Dermis blood vessel endothelial cell (primary cell): ENCODE measurements at regions not wholly inside any gene's neighbourhood (a gene's known extent, or its start where the extent isn't known, plus 50 kb on each side); places are given as distances from the start of the nearest gene placed in this dataset.
"Not testable (repeated sequence)": the region's sequence is repeated elsewhere in the genome, so short reads cannot be mapped to it uniquely, and the experiment has no call there.

ENCODE experiments used
- DNase-seq: peaks from one replicate; pipeline ENCODE4 v3.0.0; 2010

DNA sequence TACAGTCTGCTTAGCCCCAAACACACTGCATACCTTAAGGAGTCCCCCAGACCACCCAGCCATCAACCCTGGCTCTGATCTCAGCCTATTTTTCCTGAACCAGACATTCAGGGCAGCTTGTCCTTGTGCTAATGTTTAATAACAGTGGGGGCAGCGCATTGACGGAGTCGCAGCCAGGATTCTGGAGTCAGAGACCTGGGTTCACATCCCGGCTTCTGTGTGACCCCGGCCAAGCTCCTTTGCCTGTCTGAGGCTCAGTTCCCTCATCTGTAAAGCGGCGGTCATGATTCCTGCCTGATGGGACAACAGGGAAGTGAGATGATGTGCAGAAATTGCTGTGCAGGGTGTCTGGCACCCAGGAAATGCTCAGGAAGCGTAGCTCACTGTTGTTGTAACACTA lies 63.1 kb downstream of the MATN1 start:
- no peak for DNase-seq

DNA sequence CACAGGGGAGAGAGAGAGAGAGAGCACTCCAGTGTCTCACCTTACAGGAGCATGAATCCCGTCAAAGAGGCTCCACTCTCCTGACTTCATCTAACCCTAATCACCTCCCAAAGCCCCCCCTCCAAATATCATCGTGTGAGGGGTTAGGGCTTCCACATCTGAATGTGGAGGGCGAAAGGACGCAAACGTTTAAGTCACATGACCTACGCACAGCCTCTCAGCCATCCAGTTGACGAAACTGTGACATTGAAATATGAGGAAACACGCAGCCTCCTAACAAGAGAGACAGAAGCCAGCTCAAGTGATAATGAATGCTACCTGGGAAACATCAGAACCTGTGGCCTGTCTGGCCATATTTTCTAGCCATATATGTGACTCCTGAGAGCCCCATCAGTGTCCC lies 63.7 kb downstream of the MATN1 start:
- DNase-seq: no peak

DNA sequence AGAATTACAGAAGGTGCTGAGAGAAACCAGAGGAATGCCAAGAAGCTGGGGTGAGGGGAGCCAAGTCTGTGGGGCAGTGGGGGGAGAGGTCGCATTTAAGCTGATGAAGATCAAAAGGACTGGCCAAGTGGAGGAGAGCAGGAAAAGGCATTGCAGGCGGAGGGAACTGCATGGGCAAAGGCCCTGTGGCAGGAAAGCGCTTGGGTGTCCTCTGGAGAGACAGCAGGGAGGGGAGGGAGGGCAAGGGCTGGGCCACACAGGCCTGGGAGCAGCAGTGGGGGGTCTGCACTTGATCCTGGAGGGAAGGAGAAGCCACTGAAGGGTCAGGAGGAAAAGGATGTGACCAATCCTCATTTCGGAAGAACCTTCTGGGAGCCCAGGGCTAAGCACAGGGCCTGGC lies 65.0 kb downstream of the MATN1 start:
- DNase-seq: not testable (repeated sequence)

DNA sequence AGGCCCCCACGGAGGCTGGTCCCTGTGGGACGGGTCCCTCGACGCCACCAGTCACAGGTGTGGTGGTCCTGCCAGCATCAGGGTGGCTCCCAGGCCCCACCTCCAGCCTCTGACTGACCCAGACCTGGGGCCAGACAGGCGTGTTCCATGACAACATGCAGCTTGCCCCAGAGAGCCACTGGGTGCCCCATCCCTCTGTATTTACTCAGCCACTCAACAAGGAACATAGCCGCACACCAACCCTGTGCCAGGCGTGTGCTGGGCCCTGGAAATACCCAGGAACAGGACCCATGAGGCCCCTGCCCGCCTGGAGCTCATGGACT lies 65.4 kb downstream of the MATN1 start:
- DNase-seq: no peak

DNA sequence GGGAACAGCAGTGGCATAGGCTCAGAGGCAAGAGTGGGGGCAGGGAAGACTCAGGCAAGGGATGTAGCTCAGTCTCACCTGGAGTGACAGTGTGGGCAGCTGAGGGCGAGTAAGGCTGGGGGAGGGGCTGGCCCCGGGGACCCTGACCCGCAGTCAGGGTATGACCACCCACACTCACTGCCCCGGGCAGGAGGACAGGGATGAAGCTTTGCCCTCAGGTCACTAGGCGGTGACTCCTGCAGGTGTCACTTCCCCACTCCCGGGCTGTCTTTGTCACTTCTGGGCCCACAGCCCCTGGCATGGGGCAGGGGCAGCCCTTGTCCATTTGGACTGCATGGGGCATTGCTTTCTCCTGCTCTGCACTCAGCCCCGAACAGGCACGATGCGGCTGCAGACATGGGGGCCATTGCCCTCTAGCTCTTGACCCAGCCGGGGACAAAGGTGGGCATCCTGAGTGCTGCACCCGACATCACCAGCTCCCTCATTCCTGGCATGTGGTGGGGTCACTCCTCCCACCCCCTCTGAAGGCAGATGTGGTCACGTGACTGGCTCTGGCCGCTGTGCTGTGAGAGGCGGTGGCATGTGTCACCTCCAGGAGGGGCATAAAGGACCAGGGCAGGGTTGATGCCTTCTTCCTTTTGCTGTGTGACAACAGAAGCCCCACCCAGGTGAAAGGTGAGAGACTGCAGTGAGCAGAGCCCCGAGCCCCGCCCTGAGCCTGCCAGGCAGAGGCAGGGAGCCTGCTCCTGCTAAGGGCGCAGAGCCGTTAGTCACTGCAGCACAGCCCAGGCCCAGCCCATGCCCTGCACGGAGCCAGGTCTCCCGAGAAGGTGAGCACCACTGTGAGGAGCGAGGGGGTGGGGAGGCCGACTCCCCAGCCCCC lies 66.0 kb downstream of the MATN1 start:
- no peak for DNase-seq

DNA sequence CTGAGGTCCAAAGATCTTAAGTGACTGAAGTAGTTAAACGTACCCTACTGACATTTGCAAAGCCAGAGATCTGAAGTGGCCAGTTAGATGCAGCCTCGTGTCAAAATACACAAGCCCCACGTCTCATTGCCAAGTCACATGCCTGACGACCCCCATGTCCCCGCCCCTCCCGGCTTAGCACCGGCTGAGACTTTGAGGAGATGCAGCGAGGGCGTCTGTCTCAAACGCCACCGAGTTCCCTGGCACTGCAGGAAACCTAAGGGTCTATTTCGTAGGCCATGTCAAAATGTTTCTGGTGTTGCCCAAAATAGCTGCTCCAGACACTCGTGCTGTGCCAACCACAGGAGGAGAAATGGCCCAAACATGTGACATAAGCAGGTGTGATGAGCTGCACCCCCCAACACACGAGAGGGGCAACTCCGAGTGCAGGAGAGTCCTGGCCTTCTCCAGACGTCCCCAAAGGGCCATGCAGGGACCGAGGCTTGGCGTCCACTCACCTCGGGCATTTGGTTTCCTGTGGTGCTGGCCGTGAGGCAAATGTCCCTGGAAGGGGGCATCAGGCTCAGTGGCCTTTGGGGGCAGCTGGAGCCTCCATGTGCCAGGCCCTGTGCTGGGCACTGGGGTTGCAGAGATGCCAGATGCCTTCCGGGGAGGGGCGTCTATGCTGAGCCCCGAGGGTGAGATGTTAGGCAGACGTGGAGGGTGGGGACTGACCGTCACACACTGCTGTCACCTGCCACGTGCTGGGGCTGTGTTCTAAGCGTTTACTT lies 67.0 kb downstream of the MATN1 start:
- no peak for DNase-seq

DNA sequence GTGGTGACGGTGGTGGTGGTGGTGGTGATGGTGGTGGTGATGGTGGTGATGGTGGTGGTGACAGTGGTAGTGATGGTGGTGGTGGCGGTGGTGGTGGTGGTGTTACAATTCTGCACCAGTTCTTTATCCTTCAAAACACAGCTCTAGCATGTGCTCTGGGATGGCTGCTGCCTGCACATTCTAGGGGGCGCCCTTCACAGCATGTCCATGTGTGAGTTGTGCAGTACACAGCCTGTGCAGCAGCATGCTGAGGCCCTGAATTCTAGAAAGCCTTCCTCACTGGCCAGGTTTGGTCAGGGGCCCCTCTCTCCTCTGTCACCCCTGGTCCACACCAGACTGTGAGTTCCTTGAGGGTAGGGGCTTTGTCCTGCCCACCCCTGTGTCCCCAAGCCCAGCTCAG lies 67.7 kb downstream of the MATN1 start:
- no peak for DNase-seq

DNA sequence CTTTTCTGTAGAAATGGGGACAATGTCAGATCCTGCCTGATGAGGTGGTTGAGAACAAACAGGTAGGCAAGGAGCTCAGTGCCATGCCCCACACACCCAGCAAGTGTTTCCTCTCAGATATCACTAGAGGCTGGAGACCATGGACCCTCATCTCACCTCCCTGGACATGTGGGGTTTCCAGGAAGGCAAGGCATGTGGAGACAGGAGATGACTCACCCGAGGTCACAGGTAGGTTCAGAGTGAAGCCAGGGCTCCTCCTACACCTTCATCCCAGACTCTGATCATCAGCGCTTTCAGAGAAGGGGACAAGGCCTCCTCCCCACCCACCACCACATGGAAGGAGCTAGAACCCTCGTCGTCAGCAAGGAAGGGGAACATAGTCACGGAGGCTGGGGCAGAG lies 69.2 kb downstream of the MATN1 start:
- no peak for DNase-seq

DNA sequence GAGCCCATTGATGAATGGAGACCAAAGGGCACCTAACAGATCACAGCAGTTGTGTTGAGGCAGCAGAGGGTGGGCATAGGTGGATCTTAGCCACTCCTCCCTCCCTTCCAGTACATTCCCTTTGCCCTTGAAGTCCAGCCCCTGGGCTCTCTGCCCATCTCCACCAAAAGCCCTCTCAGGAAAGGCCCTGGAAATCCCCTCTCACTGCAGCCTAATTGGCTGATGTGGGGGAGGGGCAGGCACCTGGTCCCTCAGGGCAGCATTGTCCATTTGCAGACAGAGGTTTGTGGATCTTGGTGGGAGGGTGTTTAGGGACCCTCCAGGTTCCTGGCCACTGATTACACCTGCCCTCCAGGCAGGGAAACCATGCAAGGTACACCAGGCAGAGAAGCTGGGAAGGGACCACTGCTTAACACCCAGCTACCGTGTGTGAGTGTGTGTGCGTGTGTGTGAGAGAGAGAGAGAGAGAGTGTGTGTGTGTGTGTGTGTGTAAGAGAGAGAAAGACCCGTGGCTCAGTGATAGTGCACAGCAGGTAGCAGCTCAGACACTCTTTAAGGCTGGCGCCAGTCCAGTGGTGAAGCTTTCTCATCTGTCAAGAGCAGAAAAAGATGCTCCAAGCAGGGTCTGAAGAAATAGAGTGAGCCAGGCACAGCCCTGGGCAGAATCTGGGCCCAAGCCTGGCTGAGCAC lies 71.1 kb downstream of the MATN1 start:
- no peak for DNase-seq

DNA sequence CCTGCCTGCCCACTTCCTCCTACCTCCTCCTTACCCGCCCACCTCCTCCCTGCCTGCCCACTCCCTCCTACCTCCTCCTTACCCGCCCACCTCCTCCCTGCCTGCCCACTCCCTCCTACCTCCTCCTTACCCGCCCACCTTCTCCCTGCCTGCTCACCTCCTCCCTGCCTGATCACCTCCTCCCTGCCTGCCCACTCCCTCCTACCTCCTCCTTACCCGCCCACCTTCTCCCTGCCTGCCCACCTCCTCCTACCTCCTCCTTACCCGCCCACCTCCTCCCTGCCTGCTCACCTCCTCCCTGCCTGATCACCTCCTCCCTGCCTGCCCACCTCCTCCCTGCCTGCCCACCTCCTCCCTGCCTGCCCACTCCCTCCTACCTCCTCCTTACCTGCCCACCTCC lies 72.0 kb downstream of the MATN1 start:
- not testable (repeated sequence) for DNase-seq

DNA sequence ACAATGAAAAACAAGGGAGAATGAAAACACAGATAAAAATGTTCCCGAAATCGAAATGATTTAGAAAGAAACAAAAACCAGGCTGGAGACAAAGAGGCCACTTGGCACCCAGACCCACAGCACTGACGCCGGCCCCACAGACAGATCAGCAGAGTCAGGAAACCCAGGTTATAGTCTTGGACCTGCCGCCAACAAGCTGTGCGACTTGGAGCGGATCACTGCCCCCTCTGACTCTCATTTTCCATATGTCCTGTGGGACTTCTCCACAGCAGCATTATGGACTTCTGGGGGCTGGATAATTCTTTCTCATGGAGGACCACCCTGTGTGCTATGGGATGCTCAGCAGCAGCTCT lies 72.4 kb downstream of the MATN1 start:
- DNase-seq: no peak

DNA sequence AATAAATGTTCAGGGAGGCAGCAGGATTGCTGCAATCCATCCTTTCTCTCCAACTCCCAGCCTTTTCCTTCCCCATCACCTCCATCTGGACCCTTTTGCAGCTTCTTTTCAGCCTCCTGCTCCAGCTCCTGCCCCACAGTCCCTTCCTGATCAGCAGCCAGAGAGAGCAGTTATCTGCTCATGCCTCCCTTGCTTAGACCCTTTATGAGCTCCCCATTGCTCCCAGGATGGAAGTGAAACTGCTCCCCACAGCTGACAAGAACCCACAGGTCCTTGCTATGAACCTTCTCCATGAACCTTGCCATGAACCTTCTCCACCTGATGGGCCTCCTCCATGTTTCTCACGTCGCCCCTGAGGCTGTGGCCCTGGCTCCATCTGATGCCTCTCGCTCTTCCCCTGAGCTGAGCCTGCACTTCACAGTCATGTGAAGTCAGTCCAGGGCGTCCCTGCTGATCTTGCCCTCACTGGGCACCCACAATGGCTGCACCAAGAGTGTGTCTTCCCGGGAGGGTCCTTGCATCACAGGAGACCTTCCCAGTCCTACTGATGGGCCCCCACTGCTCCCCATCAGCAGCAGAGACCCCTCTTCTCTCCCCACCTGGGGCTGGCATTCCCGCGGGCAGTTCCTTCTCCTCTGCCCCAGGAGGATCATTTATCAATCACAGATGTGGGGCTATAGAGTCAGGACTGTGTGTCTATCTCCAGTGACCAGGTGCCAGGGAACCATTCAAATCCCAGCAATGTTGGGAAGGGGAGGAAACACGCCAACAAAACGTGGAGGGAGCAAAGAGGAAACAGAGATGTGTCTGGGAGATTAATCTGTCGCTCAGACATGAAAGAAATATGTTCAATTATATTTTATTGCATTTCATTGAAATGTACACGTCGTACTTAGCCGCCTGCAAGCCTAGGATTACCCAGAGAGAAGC lies 73.1 kb downstream of the MATN1 start:
- no peak for DNase-seq

DNA sequence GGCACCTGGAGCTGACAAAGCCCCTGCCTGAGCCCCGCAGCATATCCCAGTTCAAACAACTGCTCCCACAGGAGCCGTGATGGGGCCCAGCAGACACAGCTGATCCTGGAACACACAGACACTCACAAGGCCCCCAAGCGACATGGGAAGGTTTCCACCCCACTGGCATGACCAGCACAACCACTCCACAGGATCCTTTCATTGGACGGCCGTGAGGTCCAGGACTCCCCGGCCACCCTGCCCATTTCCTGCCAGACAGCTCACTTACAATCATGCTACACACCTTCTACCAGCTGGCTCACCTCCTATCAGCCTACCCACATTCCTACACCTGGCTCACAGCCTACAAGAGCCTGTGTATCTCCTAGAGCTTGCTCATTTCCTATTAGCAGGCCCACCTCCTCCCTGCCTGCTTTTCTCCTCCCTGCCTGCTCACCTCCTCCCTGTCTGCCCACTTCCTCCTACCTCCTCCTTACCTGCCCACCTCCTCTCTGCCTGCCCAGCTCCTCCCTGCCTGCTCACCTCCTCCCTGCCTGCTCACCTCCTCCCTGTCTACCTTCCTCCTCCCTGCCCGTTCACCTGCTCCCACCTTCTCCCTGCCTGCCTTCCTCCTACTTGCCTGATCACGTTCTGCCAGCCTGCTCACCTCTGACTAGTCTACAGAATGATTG lies 73.9 kb downstream of the MATN1 start:
- no peak for DNase-seq

DNA sequence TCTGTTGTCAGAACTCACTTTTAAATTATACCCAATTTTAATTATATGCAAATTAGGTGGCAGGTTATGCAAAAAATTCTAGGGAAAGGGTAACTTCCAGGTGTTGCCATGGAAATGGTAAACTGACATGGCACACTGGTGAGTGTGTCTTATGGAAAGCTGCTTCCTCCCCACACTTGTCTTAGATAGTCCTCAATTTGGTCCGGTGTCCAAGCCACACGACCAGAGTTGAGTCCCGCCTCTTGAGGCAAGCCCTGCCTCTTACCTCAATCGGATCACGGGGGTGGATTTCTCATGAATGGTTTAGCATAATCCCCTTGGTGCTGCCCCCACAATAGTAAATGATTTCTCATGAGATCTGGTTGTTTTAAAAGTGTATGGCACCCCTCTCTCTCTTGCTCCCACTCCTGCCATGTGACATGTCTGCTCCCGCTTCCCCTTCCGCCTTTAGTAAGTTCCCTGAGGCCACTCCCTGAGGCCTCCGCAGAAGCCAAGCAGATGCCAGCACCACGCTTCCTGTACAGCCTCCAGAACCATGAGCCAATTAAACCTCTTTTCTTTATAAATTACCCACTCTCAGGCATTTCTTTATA lies 74.9 kb downstream of the MATN1 start:
- no peak for DNase-seq

DNA sequence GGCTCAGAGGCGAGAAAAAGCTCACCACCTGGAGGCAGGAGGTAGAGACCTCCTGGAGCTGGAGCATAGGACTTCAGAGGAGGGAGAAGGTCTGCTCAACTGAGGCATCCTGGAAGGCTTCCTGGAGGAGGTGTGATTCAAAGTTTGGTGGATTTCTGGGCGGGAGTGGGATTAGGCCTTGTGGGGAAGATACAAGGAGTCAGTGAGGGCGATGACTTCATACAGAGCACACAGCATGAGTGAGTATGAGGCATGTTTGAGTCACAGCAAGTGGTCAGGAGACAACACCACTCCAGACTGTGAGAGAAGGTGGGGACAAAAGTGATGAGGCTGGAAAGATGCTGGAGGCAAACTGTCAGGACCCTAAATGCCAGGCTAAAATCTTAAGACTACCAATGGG lies 77.6 kb downstream of the MATN1 start:
- no peak for DNase-seq

DNA sequence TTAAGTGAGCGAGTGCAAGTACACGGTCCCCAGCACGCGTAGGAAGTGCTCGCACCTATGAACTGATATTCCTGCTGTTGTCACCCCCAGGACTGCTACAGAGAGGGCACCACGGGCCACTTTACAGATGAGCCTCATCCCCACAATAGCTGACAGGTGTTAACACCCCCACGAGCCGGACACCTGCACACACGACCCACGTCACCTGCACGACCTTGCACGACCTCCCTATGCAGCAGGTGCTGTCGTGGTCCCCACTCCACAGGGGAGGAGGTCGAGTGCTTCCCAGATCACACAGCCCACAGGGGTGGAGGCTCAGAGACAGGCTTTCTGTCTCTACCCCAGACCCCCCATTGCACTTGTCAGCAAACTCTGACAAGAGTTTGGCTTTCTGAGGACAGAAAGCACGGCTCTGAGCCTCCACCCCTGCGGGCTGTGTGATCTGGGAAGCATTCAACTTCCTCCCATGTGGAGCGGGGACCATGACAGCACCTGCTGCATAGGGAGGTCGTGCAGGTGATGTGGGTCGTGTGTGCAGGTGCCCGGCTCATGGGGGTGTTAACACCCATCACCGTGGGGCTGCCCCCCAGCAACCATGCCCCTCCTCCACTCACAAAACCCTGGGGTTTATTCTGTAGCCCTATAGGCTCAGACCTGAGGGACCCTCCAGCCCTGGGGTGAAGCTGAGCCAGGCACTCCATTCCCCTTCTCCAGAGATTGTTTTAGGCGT lies 80.8 kb downstream of the MATN1 start:
- no peak for DNase-seq

DNA sequence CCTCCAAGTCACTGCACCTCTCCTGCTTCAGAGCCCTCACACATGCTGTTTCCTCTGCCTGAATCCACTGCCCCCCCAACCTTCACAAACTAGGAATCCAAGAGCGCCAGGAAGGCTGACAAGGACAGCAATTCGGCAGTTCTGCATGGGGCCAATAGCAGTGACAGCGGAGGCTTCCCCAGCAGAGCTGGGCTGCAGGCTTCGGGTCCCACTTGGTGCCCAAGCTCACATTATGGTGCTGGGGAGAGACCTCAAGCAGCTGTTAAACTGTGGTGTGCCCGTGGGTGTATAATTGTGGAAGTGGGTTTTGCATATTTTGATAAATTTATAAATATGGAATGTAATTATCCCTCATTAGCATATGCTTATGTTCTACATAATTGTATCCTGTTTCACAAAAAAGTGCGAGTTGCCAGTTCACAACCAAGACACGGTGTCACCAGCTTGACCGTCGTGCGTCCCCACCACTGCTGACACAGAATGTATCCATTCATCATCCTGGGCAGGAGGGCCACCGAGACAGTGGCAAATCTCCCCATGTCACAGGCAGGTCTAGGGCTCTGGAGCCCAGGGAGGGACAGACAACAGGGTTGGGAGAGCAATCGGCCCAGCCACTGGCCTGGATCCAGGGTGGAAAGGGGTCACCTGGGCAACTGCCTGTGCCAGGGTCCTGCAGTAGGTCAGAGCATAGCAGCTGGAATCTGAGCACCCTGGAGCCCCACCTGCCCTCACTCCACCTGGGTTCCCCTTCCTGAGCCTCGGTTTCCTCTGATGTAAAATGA lies 81.6 kb downstream of the MATN1 start:
- DNase-seq: no peak

DNA sequence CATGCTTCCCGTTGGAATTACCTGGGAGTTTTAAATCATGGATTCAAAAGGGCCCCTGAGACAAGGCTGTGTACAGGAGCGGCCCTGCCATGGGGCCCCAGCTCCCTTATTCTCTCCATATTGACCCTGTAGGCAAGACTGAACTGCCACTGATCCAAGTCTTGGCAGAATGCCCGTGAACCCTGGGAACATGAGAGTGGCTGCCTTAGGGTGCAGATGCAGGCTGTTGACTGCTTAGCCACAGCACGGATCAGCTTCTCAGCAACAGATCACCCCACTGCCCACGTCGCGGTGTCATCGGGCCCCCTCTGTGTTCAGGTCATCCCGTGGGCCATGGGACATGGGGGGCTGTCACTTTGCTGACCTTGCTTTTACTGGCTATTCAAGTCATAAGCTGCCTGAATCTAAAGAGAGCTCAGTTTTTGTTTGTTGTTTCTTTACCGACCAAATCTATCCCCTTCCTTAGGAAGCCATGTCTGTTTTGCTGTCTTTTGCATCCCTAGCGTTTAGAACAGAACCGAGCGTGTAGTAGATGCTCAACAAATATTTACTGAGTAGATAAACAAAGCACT lies 83.4 kb downstream of the MATN1 start:
- no peak for DNase-seq

DNA sequence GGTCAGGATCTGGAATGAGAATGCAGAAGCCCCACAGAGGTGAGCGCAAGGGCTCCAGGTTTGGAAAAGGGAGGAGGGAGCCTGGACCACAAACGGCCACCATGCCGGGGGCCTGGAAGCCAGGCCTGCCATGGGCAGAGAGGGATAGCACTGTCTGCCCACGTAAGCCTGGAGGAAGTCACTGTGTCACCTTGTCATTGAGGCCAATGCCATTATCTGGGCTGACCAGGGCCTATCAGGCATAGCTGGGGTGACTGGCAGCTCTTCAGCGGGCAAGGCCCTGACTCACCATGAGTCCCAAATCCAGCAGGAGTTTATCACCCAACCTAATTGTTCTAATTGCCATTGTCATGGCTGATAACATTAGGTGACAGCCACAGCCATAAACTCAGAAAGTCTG lies 84.6 kb downstream of the MATN1 start:
- no peak for DNase-seq

DNA sequence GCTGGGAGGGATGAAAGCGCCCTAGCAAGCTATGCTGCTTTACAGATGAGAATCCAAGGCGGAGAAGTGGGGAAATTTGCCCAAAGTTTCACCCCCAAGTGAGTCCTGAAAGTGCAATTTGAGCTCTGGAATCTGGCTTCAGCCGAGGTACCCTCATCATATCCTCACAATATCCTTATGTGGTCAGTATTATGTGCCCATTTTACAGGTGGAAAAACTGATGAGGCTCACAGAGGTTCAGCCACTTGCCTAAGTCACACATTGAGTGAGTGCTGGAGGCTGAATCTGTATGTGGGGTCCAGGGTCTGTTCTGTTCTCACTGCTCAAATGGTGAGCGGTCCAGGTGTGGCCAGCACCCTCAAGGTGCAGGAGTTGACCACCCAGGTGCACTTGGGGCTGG lies 85.3 kb downstream of the MATN1 start:
- DNase-seq: no peak
